Panc1 (cell line): ENCODE measurements at regions not wholly inside any gene's neighbourhood (a gene's known extent, or its start where the extent isn't known, plus 50 kb on each side); places are given as distances from the start of the nearest gene placed in this dataset.

ENCODE experiments used
- ATAC-seq: fragments of 200-7000 bp; cut with Tn5 transposase; 2 replicates; pipeline ENCODE4 v1.9.1; 2020; ENCODE audit warnings: mild to moderate bottlenecking, moderate library complexity
- BruUV-seq: library from RNA; stranded (reverse); fragments of 400-500 nt; replicated peaks from 2 replicates; lab custom pipeline; 2021; lab: Mats Ljungman, UMichigan
- CTCF ChIA-PET: fragments of 300-600 bp; sonication (Branson Sonifier 250); formaldehyde crosslinking; loops from one replicate; lab custom pipeline; 2022; ENCODE audit warnings: antibody characterized with exemption; lab: Charles Lee
- POLR2A ChIA-PET: fragments of 300-600 bp; sonication (Branson Sonifier 250); formaldehyde crosslinking; loops from one replicate; lab custom pipeline; 2022; ENCODE audit warnings: antibody characterized with exemption; lab: Charles Lee
- DNase-seq: peaks from one replicate; pipeline ENCODE4 v3.0.0-alpha.2; 2010; ENCODE audit warnings: low read depth, low spot score
- H3K27ac ChIP-seq: 2 replicates; pipeline ENCODE4 v1.5.1; 2011; ENCODE audit warnings: mild to moderate bottlenecking, low read length, inconsistent platforms
- H3K27me3 ChIP-seq: fragments of 200-500 bp; sonication (Bioruptor generic); 2 replicates; pipeline ENCODE4 v1.6.0; 2014; ENCODE audit warnings: low read length, inconsistent platforms; ENCODE audit not compliant: control insufficient read depth, insufficient read depth
- H3K36me3 ChIP-seq: fragments of 200-500 bp; sonication (Bioruptor generic); 2 replicates; pipeline ENCODE4 v1.5.1; 2014; ENCODE audit warnings: inconsistent platforms, mild to moderate bottlenecking, low read length, moderate library complexity; ENCODE audit not compliant: control insufficient read depth, insufficient read depth
- H3K4me1 ChIP-seq: 2 replicates; pipeline ENCODE4 v1.5.1; 2011; ENCODE audit warnings: inconsistent platforms, mild to moderate bottlenecking, low read length, moderate library complexity; ENCODE audit not compliant: control insufficient read depth, insufficient read depth
- H3K4me3 ChIP-seq, 2 experiments: 2 replicates each; pipeline ENCODE4 v1.5.1; 2011 to 2012; ENCODE audit warnings: low read depth in 2 of 2, low read length in 2 of 2, mild to moderate bottlenecking in 2 of 2, inconsistent platforms in 1 of 2, moderate library complexity in 1 of 2
- H3K9me3 ChIP-seq: fragments of 200-500 bp; sonication (Bioruptor generic); 2 replicates; pipeline ENCODE4 v1.5.1; 2014; ENCODE audit warnings: low read depth, mild to moderate bottlenecking, inconsistent platforms, low read length, moderate library complexity; ENCODE audit not compliant: control insufficient read depth, insufficient read depth
- POLR2AphosphoS5 ChIP-seq: IDR thresholded peaks from 2 replicates; pipeline ENCODE4 v1.6.1; 2012; ENCODE audit warnings: mild to moderate bottlenecking, low read depth, low read length, moderate library complexity
- SIN3A ChIP-seq: IDR thresholded peaks from 2 replicates; pipeline ENCODE4 v1.6.1; 2012; ENCODE audit warnings: low read depth, mild to moderate bottlenecking, low read length, moderate library complexity, borderline replicate concordance; ENCODE audit not compliant: insufficient read depth
- TCF7L2 ChIP-seq: IDR thresholded peaks from 2 replicates; pipeline ENCODE4 v1.6.1; 2011; ENCODE audit warnings: mild to moderate bottlenecking, low read depth, low read length, inconsistent platforms
- in situ Hi-C: cut with HindIII; loops from 2 replicates; pipeline ENCODE4 v1.10.0; 2016; ENCODE audit warnings: low sequenced_read_pairs, low pct_unique_long_range_greater_than_20kb
- intact Hi-C: fragments of 100-400 bp; cut with micrococcal nuclease; formaldehyde crosslinking; loops from one replicate; pipeline ENCODE4 v1.10.0; 2022; ENCODE audit not compliant: unreplicated experiment
- TF ChIP-seq, protein P1 (sequence below): fragments of 450-650 bp; IDR thresholded peaks from 2 replicates; pipeline ENCODE4 v1.5.1; 2017; ENCODE audit warnings: mild to moderate bottlenecking
- TF ChIP-seq, protein P2 (sequence below), 2 experiments: IDR thresholded peaks; 2 replicates each; pipeline ENCODE4 v1.6.1; 2011 to 2012; ENCODE audit warnings: low read depth in 2 of 2, control low read depth in 1 of 2, low read length in 1 of 2, mild to moderate bottlenecking in 1 of 2, moderate library complexity in 1 of 2; ENCODE audit not compliant: insufficient read depth in 1 of 2

DNA sequence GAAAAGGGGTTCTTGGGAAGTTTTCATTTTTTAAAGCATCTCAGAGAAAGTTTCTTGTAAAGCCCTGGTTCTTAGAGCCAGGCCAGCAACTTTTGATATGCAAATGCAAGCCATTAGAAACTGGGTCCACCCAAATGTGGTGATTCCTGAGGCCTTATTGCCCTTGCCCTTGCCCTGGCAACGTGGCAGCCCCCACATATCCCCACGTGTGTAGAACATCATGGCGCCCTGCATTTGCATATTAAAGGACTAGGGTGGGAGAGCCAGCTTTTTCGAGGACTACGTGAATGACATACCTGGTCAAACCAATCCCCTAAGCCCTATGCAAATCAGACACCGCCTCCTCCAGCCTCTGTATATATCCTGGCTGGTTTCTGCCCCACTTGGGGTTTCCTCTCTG is 314.9 kb upstream of the NECTIN3 start:
- no TSS peak for BruUV-seq
- H3K27me3 ChIP-seq, result no peaks in the 10 kb centered on the region

DNA sequence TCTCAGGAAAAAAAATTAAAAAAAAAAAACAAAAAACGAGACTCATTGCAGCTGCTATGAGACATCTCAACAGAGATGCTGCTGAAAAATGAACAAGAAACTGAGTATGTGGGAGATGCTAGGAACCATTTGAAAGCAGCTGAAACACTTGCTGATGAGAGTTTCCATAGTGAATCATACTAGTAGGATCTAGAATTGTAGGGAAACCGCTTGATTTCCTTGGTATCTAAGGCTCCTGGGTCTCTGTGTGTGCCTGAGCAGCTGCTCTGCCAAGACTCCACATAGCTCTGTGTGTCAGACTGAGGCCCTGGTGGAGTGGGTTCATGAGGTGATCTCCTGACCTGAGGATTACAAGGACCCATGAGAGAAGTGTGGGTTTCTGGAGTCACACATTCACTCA is 313.4 kb upstream of the NECTIN3 start:
- in situ Hi-C loops (no loop called here), intact Hi-C loops (no loop called here)
- CTCF ChIA-PET, result no interaction called here
- TF ChIP-seq POLR2AphosphoS5, result no peak
- TF ChIP-seq TCF7L2, result no peak
- TF ChIP-seq SIN3A, result no peak
- TF ChIP-seq, protein P1, sequence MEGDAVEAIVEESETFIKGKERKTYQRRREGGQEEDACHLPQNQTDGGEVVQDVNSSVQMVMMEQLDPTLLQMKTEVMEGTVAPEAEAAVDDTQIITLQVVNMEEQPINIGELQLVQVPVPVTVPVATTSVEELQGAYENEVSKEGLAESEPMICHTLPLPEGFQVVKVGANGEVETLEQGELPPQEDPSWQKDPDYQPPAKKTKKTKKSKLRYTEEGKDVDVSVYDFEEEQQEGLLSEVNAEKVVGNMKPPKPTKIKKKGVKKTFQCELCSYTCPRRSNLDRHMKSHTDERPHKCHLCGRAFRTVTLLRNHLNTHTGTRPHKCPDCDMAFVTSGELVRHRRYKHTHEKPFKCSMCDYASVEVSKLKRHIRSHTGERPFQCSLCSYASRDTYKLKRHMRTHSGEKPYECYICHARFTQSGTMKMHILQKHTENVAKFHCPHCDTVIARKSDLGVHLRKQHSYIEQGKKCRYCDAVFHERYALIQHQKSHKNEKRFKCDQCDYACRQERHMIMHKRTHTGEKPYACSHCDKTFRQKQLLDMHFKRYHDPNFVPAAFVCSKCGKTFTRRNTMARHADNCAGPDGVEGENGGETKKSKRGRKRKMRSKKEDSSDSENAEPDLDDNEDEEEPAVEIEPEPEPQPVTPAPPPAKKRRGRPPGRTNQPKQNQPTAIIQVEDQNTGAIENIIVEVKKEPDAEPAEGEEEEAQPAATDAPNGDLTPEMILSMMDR, result no peak
- TF ChIP-seq, protein P2, sequence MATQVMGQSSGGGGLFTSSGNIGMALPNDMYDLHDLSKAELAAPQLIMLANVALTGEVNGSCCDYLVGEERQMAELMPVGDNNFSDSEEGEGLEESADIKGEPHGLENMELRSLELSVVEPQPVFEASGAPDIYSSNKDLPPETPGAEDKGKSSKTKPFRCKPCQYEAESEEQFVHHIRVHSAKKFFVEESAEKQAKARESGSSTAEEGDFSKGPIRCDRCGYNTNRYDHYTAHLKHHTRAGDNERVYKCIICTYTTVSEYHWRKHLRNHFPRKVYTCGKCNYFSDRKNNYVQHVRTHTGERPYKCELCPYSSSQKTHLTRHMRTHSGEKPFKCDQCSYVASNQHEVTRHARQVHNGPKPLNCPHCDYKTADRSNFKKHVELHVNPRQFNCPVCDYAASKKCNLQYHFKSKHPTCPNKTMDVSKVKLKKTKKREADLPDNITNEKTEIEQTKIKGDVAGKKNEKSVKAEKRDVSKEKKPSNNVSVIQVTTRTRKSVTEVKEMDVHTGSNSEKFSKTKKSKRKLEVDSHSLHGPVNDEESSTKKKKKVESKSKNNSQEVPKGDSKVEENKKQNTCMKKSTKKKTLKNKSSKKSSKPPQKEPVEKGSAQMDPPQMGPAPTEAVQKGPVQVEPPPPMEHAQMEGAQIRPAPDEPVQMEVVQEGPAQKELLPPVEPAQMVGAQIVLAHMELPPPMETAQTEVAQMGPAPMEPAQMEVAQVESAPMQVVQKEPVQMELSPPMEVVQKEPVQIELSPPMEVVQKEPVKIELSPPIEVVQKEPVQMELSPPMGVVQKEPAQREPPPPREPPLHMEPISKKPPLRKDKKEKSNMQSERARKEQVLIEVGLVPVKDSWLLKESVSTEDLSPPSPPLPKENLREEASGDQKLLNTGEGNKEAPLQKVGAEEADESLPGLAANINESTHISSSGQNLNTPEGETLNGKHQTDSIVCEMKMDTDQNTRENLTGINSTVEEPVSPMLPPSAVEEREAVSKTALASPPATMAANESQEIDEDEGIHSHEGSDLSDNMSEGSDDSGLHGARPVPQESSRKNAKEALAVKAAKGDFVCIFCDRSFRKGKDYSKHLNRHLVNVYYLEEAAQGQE (IDR thresholded peaks at IDR 0.05; ENCODE audit: insufficient read depth in 1 of 2, low read depth in 2 of 2, low read length in 1 of 2), result no peak
- DNase-seq (no peak), ATAC-seq (no peak)
- H3K27me3 ChIP-seq, result no peaks in the 10 kb centered on the region
- H3K4me1 ChIP-seq, result no peaks in the 10 kb centered on the region
- POLR2A ChIA-PET, result no interaction called here
- no peaks in the 10 kb centered on the region for H3K9me3 ChIP-seq
- BruUV-seq, result no TSS peak
- no peaks in the 10 kb centered on the region for H3K36me3 ChIP-seq
- H3K4me3 ChIP-seq, result no peak overlapping the region
- no peak overlapping the region for H3K27ac ChIP-seq

More for the DNA sequence above, 314.9 kb upstream of the NECTIN3 start:
- intact Hi-C loops (no loop called here), in situ Hi-C loops (no loop called here)
- no peak for TF ChIP-seq SIN3A
- no peak for TF ChIP-seq TCF7L2
- TF ChIP-seq, protein P2 (IDR thresholded peaks at IDR 0.05; ENCODE audit: insufficient read depth in 1 of 2, low read depth in 2 of 2, low read length in 1 of 2), result no peak
- TF ChIP-seq POLR2AphosphoS5, result no peak
- TF ChIP-seq, protein P1, result no peak
- Histone ChIP-seq H3K36me3 (no peaks in the 10 kb centered on the region), H3K27ac (no peak overlapping the region), H3K4me1 (no peaks in the 10 kb centered on the region), H3K9me3 (no peaks in the 10 kb centered on the region), H3K4me3 (no peak overlapping the region)
- POLR2A ChIA-PET, result no interaction called here
- DNase-seq (no peak), ATAC-seq (no peak)
- CTCF ChIA-PET, result no interaction called here
